KMS-11 (cell line): ENCODE measurements at regions not wholly inside any gene's neighbourhood (a gene's known extent, or its start where the extent isn't known, plus 50 kb on each side); places are given as distances from the start of the nearest gene placed in this dataset.

ENCODE experiments used
- H2AFZ ChIP-seq: fragments of 200-600 bp; sonication (generic); 2 replicates; pipeline ENCODE4 v1.6.1; 2016; ENCODE audit warnings: antibody characterized with exemption, mixed run types, low read depth
- H3K27ac ChIP-seq: fragments of 200-600 bp; sonication (generic); 2 replicates; pipeline ENCODE4 v1.6.1; 2016; ENCODE audit warnings: mild to moderate bottlenecking, mixed run types
- H3K27me3 ChIP-seq: fragments of 200-600 bp; sonication (generic); 2 replicates; pipeline ENCODE4 v1.6.1; 2017; ENCODE audit warnings: mild to moderate bottlenecking, low read depth, mixed run types, moderate library complexity; ENCODE audit not compliant: insufficient read depth
- H3K36me3 ChIP-seq: fragments of 200-600 bp; sonication (generic); 2 replicates; pipeline ENCODE4 v1.6.1; 2017; ENCODE audit warnings: mild to moderate bottlenecking, mixed run types; ENCODE audit not compliant: insufficient read depth
- H3K4me1 ChIP-seq: fragments of 200-600 bp; sonication (generic); 2 replicates; pipeline ENCODE4 v1.6.1; 2016; ENCODE audit warnings: mild to moderate bottlenecking, low read depth, mixed run types; ENCODE audit not compliant: poor library complexity, severe bottlenecking
- H3K4me2 ChIP-seq: fragments of 200-600 bp; sonication (generic); 2 replicates; pipeline ENCODE4 v1.7.0; 2016; ENCODE audit warnings: mild to moderate bottlenecking, mixed run types
- H3K4me3 ChIP-seq: fragments of 200-600 bp; sonication (generic); IDR thresholded peaks from 2 replicates; pipeline ENCODE4 v1.6.1; 2017; ENCODE audit warnings: low read depth, low read length, mixed read lengths; ENCODE audit not compliant: insufficient read depth
- H3K79me2 ChIP-seq: fragments of 200-600 bp; sonication (generic); 2 replicates; pipeline ENCODE4 v1.6.1; 2016; ENCODE audit warnings: low read depth, mixed run types; ENCODE audit not compliant: insufficient read depth
- H3K9ac ChIP-seq: fragments of 200-600 bp; sonication (generic); 2 replicates; pipeline ENCODE4 v1.6.1; 2016; ENCODE audit warnings: mild to moderate bottlenecking, mixed run types
- H4K20me1 ChIP-seq: fragments of 200-600 bp; sonication (generic); 2 replicates; pipeline ENCODE4 v1.6.1; 2016; ENCODE audit warnings: mild to moderate bottlenecking, mixed run types; ENCODE audit not compliant: insufficient read depth
- TF ChIP-seq, protein P1 (sequence below): fragments of 200-600 bp; sonication (generic); conservative IDR thresholded peaks from 2 replicates; pipeline ENCODE4 v1.6.1; 2017; ENCODE audit warnings: low read depth, mild to moderate bottlenecking, antibody characterized with exemption, low read length, moderate library complexity, mixed read lengths

- TF ChIP-seq, protein P1, sequence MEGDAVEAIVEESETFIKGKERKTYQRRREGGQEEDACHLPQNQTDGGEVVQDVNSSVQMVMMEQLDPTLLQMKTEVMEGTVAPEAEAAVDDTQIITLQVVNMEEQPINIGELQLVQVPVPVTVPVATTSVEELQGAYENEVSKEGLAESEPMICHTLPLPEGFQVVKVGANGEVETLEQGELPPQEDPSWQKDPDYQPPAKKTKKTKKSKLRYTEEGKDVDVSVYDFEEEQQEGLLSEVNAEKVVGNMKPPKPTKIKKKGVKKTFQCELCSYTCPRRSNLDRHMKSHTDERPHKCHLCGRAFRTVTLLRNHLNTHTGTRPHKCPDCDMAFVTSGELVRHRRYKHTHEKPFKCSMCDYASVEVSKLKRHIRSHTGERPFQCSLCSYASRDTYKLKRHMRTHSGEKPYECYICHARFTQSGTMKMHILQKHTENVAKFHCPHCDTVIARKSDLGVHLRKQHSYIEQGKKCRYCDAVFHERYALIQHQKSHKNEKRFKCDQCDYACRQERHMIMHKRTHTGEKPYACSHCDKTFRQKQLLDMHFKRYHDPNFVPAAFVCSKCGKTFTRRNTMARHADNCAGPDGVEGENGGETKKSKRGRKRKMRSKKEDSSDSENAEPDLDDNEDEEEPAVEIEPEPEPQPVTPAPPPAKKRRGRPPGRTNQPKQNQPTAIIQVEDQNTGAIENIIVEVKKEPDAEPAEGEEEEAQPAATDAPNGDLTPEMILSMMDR, result no peak
- H2AFZ ChIP-seq, result no peak overlapping the region
- no peaks in the 10 kb centered on the region for H3K4me1 ChIP-seq
- no peak overlapping the region for H3K4me2 ChIP-seq
- no peaks in the 10 kb centered on the region for H3K79me2 ChIP-seq
- H3K9ac ChIP-seq, result no peak overlapping the region
- H3K4me3 ChIP-seq, result no peak overlapping the region
- no peaks in the 10 kb centered on the region for H3K36me3 ChIP-seq
- no peaks in the 10 kb centered on the region for H4K20me1 ChIP-seq
- H3K27ac ChIP-seq, result no peak overlapping the region
- H3K27me3 ChIP-seq, result no peaks in the 10 kb centered on the region
Measured at GRCh38 chr6:112626468-112627082, 279.4 kb downstream of the RFPL4B start.

DNA sequence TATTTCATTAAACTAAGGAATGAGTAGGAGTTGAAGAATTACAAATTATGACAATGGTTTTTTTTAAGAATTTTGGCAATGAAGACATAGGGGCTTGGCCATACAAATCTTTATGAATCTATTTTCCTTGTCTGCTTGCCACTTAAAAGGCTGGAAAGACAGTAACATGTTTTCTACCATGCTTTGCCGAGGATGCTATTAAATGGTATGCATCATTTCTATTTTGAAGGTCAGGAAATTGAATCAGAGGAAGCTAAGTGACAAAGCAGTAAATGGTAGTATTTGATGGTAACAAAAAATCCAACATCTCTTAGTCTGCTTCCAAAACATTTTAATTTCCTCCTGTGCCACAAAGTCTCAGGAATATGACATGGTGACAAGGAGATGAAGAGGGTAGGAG lies 287.2 kb downstream of the RFPL4B start:
- Histone ChIP-seq H3K36me3 (no peaks in the 10 kb centered on the region), H3K4me3 (no peak overlapping the region), H4K20me1 (no peaks in the 10 kb centered on the region), H3K27ac (no peak overlapping the region), H3K79me2 (no peaks in the 10 kb centered on the region), H3K4me1 (no peaks in the 10 kb centered on the region), H3K27me3 (no peaks in the 10 kb centered on the region), H2AFZ (no peak overlapping the region), H3K9ac (no peak overlapping the region), H3K4me2 (no peak overlapping the region)
- TF ChIP-seq, protein P1, result no peak

DNA sequence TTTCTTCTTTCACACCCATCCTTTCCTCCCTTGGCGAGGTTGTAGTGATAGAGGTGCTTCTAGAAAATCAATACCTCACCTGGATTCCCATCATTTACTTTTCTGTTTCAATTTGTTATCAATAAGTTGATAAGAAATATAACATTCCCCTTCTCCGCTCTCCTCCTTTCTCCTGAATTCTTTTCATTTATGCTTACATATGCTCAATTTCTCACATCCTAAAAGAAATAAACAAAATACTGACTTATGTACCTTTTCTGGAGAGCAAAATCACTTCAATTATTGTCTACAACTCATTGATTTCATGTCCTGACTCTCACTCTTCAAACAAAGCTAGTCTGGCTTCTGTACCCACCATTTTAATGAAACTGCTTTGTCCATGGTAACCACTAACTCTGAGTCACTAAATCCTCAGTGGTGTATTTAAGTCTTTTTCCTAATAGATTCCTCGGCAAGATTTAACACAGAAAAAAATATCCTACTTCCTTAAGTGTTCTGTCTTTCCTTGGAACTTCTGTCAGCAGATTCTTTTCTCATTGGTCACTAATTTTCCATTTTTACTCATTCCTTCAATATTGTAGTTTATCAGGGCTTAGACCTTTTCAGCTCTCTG lies 289.6 kb downstream of the RFPL4B start:
- H4K20me1 ChIP-seq, result no peaks in the 10 kb centered on the region
- no peak overlapping the region for H3K27ac ChIP-seq
- H3K9ac ChIP-seq, result no peak overlapping the region

DNA sequence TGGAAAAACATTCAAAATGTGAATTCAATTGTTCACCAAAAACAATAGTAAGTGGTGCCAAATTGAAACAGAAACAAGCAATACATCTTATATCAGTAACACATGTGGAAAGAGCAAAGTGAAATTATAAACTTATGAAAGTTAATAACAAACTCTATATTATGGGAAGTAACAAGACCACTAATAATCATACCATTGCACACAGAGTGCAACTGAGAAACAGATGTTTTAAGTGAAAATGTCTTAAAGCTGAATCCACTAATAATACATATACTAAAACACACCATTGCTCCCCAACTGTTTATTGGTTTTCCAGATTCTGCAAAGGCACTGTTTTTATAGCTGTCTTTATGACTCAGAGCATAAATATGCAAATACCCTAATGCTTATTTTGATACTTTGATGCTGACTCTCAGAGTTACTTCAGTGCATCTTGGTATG lies 292.3 kb downstream of the RFPL4B start:
- H4K20me1 ChIP-seq, result no peaks in the 10 kb centered on the region
- no peak overlapping the region for H3K4me3 ChIP-seq
- TF ChIP-seq, protein P1, result no peak
- H3K4me2 ChIP-seq, result no peak overlapping the region
- H3K79me2 ChIP-seq, result no peaks in the 10 kb centered on the region
- no peak overlapping the region for H2AFZ ChIP-seq
- H3K36me3 ChIP-seq, result no peaks in the 10 kb centered on the region
- no peaks in the 10 kb centered on the region for H3K27me3 ChIP-seq
- no peak overlapping the region for H3K27ac ChIP-seq
- no peaks in the 10 kb centered on the region for H3K4me1 ChIP-seq
- H3K9ac ChIP-seq, result no peak overlapping the region

More for the DNA sequence above, 289.6 kb downstream of the RFPL4B start:
- Histone ChIP-seq H2AFZ (no peak overlapping the region), H3K36me3 (no peaks in the 10 kb centered on the region), H3K4me3 (no peak overlapping the region), H3K4me2 (no peak overlapping the region), H3K79me2 (no peaks in the 10 kb centered on the region), H3K4me1 (no peaks in the 10 kb centered on the region), H3K27me3 (no peaks in the 10 kb centered on the region)
- TF ChIP-seq, protein P1, result no peak
